Tibial nerve (tissue), 4 donors: ENCODE measurements at regions not wholly inside any gene's neighbourhood (a gene's known extent, or its start where the extent isn't known, plus 50 kb on each side); places are given as distances from the start of the nearest gene placed in this dataset.

Experiments
- EP300 ChIP-seq, 2 donors: sonication (generic); formaldehyde crosslinking; IDR thresholded peaks; one replicate each; pipeline ENCODE4 v1.6.1; 2017; ENCODE audit warnings: antibody characterized with exemption in 2 of 2, mild to moderate bottlenecking in 1 of 2
- POLR2A ChIP-seq, 2 donors: fragments of 450-650 bp; IDR thresholded peaks; one replicate each; pipeline ENCODE4 v1.6.1; 2017; ENCODE audit warnings: antibody characterized with exemption in 2 of 2, mild to moderate bottlenecking in 2 of 2, moderate library complexity in 2 of 2
- TF ChIP-seq, protein P1 (sequence below), 5 experiments: fragments of 200-600 bp in 3 of 5; fragments of 450-650 bp in 2 of 5; sonication (generic) in 3 of 5; IDR thresholded peaks; one replicate each; pipeline ENCODE4 v1.5.1; 2016 to 2019; ENCODE audit warnings: antibody characterized with exemption in 5 of 5, mild to moderate bottlenecking in 3 of 5, moderate library complexity in 2 of 5

DNA sequence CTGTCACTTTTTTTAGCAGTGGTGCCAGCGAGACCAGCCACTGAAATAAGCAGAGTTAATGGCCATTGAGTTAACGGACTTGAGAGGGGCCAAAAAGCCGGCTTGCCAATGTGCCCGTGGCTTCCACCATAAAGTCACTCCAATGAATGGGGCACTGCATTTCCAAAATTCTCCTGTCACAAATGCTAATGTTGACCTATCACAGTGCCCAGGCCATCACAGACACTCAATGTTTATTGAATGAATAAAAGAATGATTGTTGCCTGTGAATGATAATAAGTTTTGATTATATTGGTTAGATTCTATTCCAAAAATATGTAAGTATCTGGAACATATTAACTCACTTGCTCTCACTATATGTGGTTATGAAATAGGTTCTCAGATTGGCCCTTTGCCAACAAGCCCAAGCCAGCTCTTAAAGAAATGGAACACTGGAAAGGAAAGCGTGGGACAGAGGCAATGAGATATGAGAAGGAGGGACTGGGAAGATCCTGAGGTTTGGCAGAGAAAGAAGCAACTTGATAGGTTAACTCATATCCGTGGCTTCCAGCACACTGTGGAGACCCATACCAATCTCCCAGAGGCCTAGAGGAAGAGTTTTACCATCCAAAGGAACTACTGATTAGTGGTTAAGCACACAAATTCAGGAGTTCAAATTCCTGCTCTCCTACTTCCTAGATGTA, 108.7 kb downstream of the BTG1 start:
- TF ChIP-seq, protein P1, sequence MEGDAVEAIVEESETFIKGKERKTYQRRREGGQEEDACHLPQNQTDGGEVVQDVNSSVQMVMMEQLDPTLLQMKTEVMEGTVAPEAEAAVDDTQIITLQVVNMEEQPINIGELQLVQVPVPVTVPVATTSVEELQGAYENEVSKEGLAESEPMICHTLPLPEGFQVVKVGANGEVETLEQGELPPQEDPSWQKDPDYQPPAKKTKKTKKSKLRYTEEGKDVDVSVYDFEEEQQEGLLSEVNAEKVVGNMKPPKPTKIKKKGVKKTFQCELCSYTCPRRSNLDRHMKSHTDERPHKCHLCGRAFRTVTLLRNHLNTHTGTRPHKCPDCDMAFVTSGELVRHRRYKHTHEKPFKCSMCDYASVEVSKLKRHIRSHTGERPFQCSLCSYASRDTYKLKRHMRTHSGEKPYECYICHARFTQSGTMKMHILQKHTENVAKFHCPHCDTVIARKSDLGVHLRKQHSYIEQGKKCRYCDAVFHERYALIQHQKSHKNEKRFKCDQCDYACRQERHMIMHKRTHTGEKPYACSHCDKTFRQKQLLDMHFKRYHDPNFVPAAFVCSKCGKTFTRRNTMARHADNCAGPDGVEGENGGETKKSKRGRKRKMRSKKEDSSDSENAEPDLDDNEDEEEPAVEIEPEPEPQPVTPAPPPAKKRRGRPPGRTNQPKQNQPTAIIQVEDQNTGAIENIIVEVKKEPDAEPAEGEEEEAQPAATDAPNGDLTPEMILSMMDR (IDR thresholded peaks at IDR 0.05): no peak
- TF ChIP-seq EP300 (IDR thresholded peaks at IDR 0.05) (no peak), POLR2A (IDR thresholded peaks at IDR 0.05) (no peak)
